SK-N-SH treated with all-trans-retinoic acid at 6 μM for 48 hours (cell line): ENCODE measurements at regions not wholly inside any gene's neighbourhood (a gene's known extent, or its start where the extent isn't known, plus 50 kb on each side); places are given as distances from the start of the nearest gene placed in this dataset.

Experiments used
- ARNTL ChIP-seq: fragments of 450-650 bp; formaldehyde crosslinking; IDR thresholded peaks from 2 replicates; pipeline ENCODE4 v1.5.0; 2020; ENCODE audit warnings: low read depth, mild to moderate bottlenecking, moderate library complexity, borderline replicate concordance
- GLIS3 ChIP-seq: fragments of 250-450 bp; sonication (Bioruptor Pico); IDR thresholded peaks from 2 replicates; pipeline ENCODE4 v1.5.0; 2020; ENCODE audit warnings: mild to moderate bottlenecking, moderate library complexity
- ISL1 ChIP-seq: fragments of 250-450 bp; sonication (Bioruptor Pico); IDR thresholded peaks from 2 replicates; pipeline ENCODE4 v2.1.2; 2022; ENCODE audit warnings: mild to moderate bottlenecking, moderate library complexity
- OSR1 ChIP-seq: fragments of 250-450 bp; sonication (Bioruptor Pico); IDR thresholded peaks from 2 replicates; pipeline ENCODE4 v1.8.0; 2022; ENCODE audit warnings: moderate library complexity, mild to moderate bottlenecking, inconsistent platforms
- ZNF70 ChIP-seq: fragments of 450-650 bp; formaldehyde crosslinking; IDR thresholded peaks from 2 replicates; pipeline ENCODE4 v1.5.0; 2020; ENCODE audit warnings: mild to moderate bottlenecking, moderate library complexity
- ZNF8 ChIP-seq: fragments of 450-650 bp; formaldehyde crosslinking; IDR thresholded peaks from 2 replicates; pipeline ENCODE4 v1.5.0; 2020; ENCODE audit warnings: mild to moderate bottlenecking, moderate library complexity

GRCh38 chr17:77434136-77435114 lies 293.7 kb downstream of the SEC14L1 start:
- TF ChIP-seq GLIS3 (CRISPR knock-in tag), result no peak
- no peak for TF ChIP-seq ISL1 (CRISPR knock-in tag)
- TF ChIP-seq ZNF70, result no peak
- no peak for TF ChIP-seq OSR1 (CRISPR knock-in tag)
- no peak for TF ChIP-seq ZNF8
- TF ChIP-seq ARNTL (CRISPR knock-in tag), result no peak
